Neural cell (in vitro differentiated cells): ENCODE measurements at regions not wholly inside any gene's neighbourhood (a gene's known extent, or its start where the extent isn't known, plus 50 kb on each side); places are given as distances from the start of the nearest gene placed in this dataset.

Experiments used
- CTCF ChIP-seq: fragments of 450-650 bp; IDR thresholded peaks from 2 replicates; pipeline ENCODE4 v1.5.1; 2014; ENCODE audit warnings: antibody characterized with exemption, mild to moderate bottlenecking, moderate library complexity; ENCODE audit not compliant: poor library complexity, severe bottlenecking
- EP300 ChIP-seq: fragments of 450-650 bp; conservative IDR thresholded peaks from 2 replicates; pipeline ENCODE4 v1.6.1; 2014; ENCODE audit warnings: antibody characterized with exemption, mild to moderate bottlenecking, moderate library complexity; ENCODE audit not compliant: poor library complexity, severe bottlenecking
- EZH2 ChIP-seq: fragments of 200-600, 300-800 bp; shearing (Covaris generic), sonication (generic); IDR thresholded peaks from 2 replicates; pipeline ENCODE4 v1.6.1; 2014; ENCODE audit warnings: antibody characterized with exemption, low read length, borderline replicate concordance, mild to moderate bottlenecking; ENCODE audit not compliant: insufficient read depth, poor library complexity, severe bottlenecking
- MXI1 ChIP-seq: fragments of 450-650 bp; conservative IDR thresholded peaks from 2 replicates; pipeline ENCODE4 v1.6.1; 2014; ENCODE audit warnings: antibody characterized with exemption, mild to moderate bottlenecking; ENCODE audit not compliant: poor library complexity, severe bottlenecking
- POLR2AphosphoS5 ChIP-seq: IDR thresholded peaks from 2 replicates; pipeline ENCODE4 v1.6.1; 2012
- RAD21 ChIP-seq: fragments of 450-650 bp; conservative IDR thresholded peaks from 2 replicates; pipeline ENCODE4 v1.6.1; 2014; ENCODE audit warnings: antibody characterized with exemption, mild to moderate bottlenecking, moderate library complexity
- TF ChIP-seq, protein P1 (sequence below): IDR thresholded peaks from 2 replicates; pipeline ENCODE4 v1.6.1; 2012; ENCODE audit warnings: borderline replicate concordance

DNA sequence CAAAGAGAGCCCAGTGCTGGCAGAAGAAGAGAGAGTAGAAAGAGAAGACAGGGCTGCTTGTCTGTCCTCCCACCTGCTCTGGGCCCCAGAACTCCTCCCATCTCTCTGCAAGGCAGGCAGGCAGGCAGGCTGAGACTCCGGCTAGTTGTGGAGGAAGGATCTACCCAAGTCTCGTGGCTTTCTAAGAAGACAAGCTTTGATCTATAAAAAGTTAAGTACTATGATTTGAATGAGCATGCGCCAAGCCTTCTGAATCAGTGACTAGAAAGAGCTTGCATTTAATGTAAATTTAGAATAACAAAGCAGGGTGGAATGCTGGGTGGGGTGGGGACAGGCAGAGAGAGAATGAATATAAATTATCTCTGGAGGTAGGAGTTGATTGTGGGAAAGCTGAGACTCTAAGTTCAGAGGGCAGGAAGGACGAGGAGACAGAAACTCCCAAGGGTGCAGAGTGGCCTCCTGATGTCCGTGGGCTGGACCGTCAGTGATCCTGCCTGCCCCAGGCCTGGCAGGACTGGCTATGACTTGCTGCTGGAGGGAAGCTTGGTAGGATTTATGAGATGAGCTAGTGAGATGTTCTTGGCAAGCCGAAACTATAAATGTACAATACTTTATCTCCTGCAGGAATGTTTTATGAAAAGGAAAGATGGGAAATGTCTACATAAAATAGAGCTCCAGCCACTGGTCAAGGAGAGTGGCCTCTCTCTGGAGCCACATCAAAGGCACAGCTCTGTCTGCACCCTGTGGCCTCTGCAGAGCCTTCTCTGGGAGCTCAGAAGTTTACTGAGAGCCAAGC lies 447.5 kb downstream of the TNS1 start:
- TF ChIP-seq CTCF = no peak
- TF ChIP-seq POLR2AphosphoS5 = no peak
- TF ChIP-seq, protein P1, sequence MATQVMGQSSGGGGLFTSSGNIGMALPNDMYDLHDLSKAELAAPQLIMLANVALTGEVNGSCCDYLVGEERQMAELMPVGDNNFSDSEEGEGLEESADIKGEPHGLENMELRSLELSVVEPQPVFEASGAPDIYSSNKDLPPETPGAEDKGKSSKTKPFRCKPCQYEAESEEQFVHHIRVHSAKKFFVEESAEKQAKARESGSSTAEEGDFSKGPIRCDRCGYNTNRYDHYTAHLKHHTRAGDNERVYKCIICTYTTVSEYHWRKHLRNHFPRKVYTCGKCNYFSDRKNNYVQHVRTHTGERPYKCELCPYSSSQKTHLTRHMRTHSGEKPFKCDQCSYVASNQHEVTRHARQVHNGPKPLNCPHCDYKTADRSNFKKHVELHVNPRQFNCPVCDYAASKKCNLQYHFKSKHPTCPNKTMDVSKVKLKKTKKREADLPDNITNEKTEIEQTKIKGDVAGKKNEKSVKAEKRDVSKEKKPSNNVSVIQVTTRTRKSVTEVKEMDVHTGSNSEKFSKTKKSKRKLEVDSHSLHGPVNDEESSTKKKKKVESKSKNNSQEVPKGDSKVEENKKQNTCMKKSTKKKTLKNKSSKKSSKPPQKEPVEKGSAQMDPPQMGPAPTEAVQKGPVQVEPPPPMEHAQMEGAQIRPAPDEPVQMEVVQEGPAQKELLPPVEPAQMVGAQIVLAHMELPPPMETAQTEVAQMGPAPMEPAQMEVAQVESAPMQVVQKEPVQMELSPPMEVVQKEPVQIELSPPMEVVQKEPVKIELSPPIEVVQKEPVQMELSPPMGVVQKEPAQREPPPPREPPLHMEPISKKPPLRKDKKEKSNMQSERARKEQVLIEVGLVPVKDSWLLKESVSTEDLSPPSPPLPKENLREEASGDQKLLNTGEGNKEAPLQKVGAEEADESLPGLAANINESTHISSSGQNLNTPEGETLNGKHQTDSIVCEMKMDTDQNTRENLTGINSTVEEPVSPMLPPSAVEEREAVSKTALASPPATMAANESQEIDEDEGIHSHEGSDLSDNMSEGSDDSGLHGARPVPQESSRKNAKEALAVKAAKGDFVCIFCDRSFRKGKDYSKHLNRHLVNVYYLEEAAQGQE = no peak
- TF ChIP-seq EZH2 = no peak
- TF ChIP-seq RAD21 = no peak
- TF ChIP-seq MXI1 = no peak
- TF ChIP-seq EP300 = no peak
